ENCODE measurements at regions not wholly inside any gene's neighbourhood (a gene's known extent, or its start where the extent isn't known, plus 50 kb on each side); places are given as distances from the start of the nearest gene placed in this dataset.
"Not testable (repeated sequence)": the region's sequence is repeated elsewhere in the genome, so short reads cannot be mapped to it uniquely, and the experiment has no call there.

- DNase-seq (ENCODE audit: low spot score): no peak
These were observed 438.8 kb downstream of the CHL1 start for GRCh38 chr3:635393-635792.

- DNase-seq (ENCODE audit: low spot score): no peak
These were observed 446.8 kb downstream of the CHL1 start for GRCh38 chr3:643376-643775.

- no peak for DNase-seq (ENCODE audit: low spot score)
These were observed 437.0 kb upstream of the CNTN6 start for GRCh38 chr3:655824-656223.

GRCh38 chr3:661356-661755 lies 431.5 kb upstream of the CNTN6 start:
- no peak for DNase-seq (ENCODE audit: low spot score)

GRCh38 chr3:674116-674515 lies 418.7 kb upstream of the CNTN6 start:
- DNase-seq (ENCODE audit: low spot score): no peak

- DNase-seq (ENCODE audit: low spot score): no peak
These were observed 417.0 kb upstream of the CNTN6 start for GRCh38 chr3:675846-676245.

- no peak for DNase-seq (ENCODE audit: low spot score)
These were observed 409.1 kb upstream of the CNTN6 start for GRCh38 chr3:683770-684169.

GRCh38 chr3:690770-691169 lies 402.1 kb upstream of the CNTN6 start:
- DNase-seq (ENCODE audit: low spot score): no peak

- DNase-seq (ENCODE audit: low spot score): no peak
These were observed 392.3 kb upstream of the CNTN6 start for GRCh38 chr3:700514-700913.

- DNase-seq (ENCODE audit: low spot score): no peak
These were observed 385.8 kb upstream of the CNTN6 start for GRCh38 chr3:707041-707440.

GRCh38 chr3:713006-713621 lies 379.7 kb upstream of the CNTN6 start:
- no peak for DNase-seq (ENCODE audit: low spot score)

- no peak for DNase-seq (ENCODE audit: low spot score)
These were observed 378.7 kb upstream of the CNTN6 start for GRCh38 chr3:713947-714620.

GRCh38 chr3:721086-721485 lies 371.7 kb upstream of the CNTN6 start:
- no peak for DNase-seq (ENCODE audit: low spot score)

GRCh38 chr3:732326-732928 lies 360.4 kb upstream of the CNTN6 start:
- no peak for DNase-seq (ENCODE audit: low spot score)

GRCh38 chr3:733313-733712 lies 359.5 kb upstream of the CNTN6 start:
- DNase-seq (ENCODE audit: low spot score): no peak

GRCh38 chr3:757711-758110 lies 335.1 kb upstream of the CNTN6 start:
- DNase-seq (ENCODE audit: low spot score): no peak

GRCh38 chr3:759106-759505 lies 333.7 kb upstream of the CNTN6 start:
- no peak for DNase-seq (ENCODE audit: low spot score)

- not testable (repeated sequence) for DNase-seq (ENCODE audit: low spot score)
These were observed 319.4 kb upstream of the CNTN6 start for GRCh38 chr3:773433-773832.

- no peak for DNase-seq (ENCODE audit: low spot score)
These were observed 317.5 kb upstream of the CNTN6 start for GRCh38 chr3:775178-775880.

- no peak for DNase-seq (ENCODE audit: low spot score)
These were observed 312.3 kb upstream of the CNTN6 start for GRCh38 chr3:780505-780904.

- DNase-seq (ENCODE audit: low spot score): no peak
These were observed 301.4 kb upstream of the CNTN6 start for GRCh38 chr3:791442-791841.

- DNase-seq (ENCODE audit: low spot score): no peak
These were observed 300.2 kb upstream of the CNTN6 start for GRCh38 chr3:792630-793029.
